CD4-positive, alpha-beta T cell (primary cell): ENCODE measurements at regions not wholly inside any gene's neighbourhood (a gene's known extent, or its start where the extent isn't known, plus 50 kb on each side); places are given as distances from the start of the nearest gene placed in this dataset.

ENCODE experiments used
- ATAC-seq: fragments of 200-7000 bp; cut with Tn5 transposase; one replicate; pipeline ENCODE4 v1.10.0; 2022; ENCODE audit warnings: mild to moderate bottlenecking; ENCODE audit not compliant: poor library complexity
- CTCF ChIA-PET: fragments of 350-600 bp; sonication (Branson Sonifier 250); formaldehyde crosslinking; loops from one replicate; lab custom pipeline; 2021; ENCODE audit warnings: antibody characterized with exemption, inconsistent platforms; lab: Charles Lee
- POLR2A ChIA-PET: fragments of 350-600 bp; sonication (Branson Sonifier 250); formaldehyde crosslinking; loops from one replicate; lab custom pipeline; 2021; ENCODE audit warnings: antibody characterized with exemption, inconsistent platforms; lab: Charles Lee
- DNase-seq, 14 experiments: peaks; one replicate each; pipeline ENCODE4 v3.0.0-alpha.2; 2013 to 2020; ENCODE audit warnings: mixed read lengths in 2 of 14
- H3K27ac ChIP-seq, 2 donors: one replicate each; pipeline versions ENCODE4 v1.5.1 to v1.7.0; 2013; ENCODE audit warnings: low read length in 2 of 2, low read depth in 1 of 2, mild to moderate bottlenecking in 1 of 2
- H3K27me3 ChIP-seq, 2 experiments: 1 replicate in 1 of 2; 2 replicates in 1 of 2; pipeline versions ENCODE4 v1.6.1 to v1.7.0; 2013; ENCODE audit warnings: low read length in 2 of 2, control low read depth in 1 of 2, mild to moderate bottlenecking in 1 of 2, moderate library complexity in 1 of 2; ENCODE audit not compliant: insufficient read depth in 2 of 2, control insufficient read depth in 1 of 2
- H3K36me3 ChIP-seq: one replicate; pipeline ENCODE4 v1.6.1; 2013; ENCODE audit warnings: low read length, control low read depth; ENCODE audit not compliant: insufficient read depth
- H3K4me1 ChIP-seq: one replicate; pipeline ENCODE4 v1.6.1; 2013; ENCODE audit warnings: low read length, control low read depth; ENCODE audit not compliant: insufficient read depth
- H3K4me3 ChIP-seq: one replicate; pipeline ENCODE4 v1.5.1; 2013; ENCODE audit warnings: mild to moderate bottlenecking, low read length, moderate library complexity
- H3K9me3 ChIP-seq, 2 experiments: 1 replicate in 1 of 2; 2 replicates in 1 of 2; pipeline versions ENCODE4 v1.6.1 to v1.7.0; 2013; ENCODE audit warnings: low read length in 2 of 2, mild to moderate bottlenecking in 2 of 2, control low read depth in 1 of 2, moderate library complexity in 1 of 2; ENCODE audit not compliant: control insufficient read depth in 1 of 2, insufficient read depth in 1 of 2
- H3K27ac Mint-ChIP-seq: one replicate; pipeline ENCODE4 v1.8.0; 2020; ENCODE audit warnings: mixed read lengths
- H3K27me3 Mint-ChIP-seq: one replicate; pipeline ENCODE4 v1.8.0; 2021; ENCODE audit warnings: mixed read lengths
- H3K36me3 Mint-ChIP-seq: one replicate; pipeline ENCODE4 v1.8.0; 2021; ENCODE audit warnings: low read depth, mixed read lengths
- H3K4me1 Mint-ChIP-seq: one replicate; pipeline ENCODE4 v1.8.0; 2021; ENCODE audit warnings: low read depth, mixed read lengths
- H3K4me3 Mint-ChIP-seq: one replicate; pipeline ENCODE4 v1.8.0; 2020; ENCODE audit warnings: mild to moderate bottlenecking, mixed read lengths
- H3K9me3 Mint-ChIP-seq: one replicate; pipeline ENCODE4 v1.8.0; 2020; ENCODE audit warnings: mixed read lengths
- intact Hi-C, 2 experiments: fragments of 100-400 bp; cut with DNase I in 1 of 2; cut with micrococcal nuclease in 1 of 2; formaldehyde crosslinking; loops; one replicate each; pipeline versions ENCODE4 v1.15.1 to v1.9.0; 2023 to 2025; cut with DNase I, micrococcal nuclease
- TF ChIP-seq, protein P1 (sequence below): fragments of 200-600 bp; IDR thresholded peaks from one replicate; pipeline ENCODE4 v1.8.0; 2022; ENCODE audit warnings: antibody characterized with exemption, mild to moderate bottlenecking

GRCh38 chr11:91170711-91171110, 947.9 kb upstream of the CHORDC1 start:
- intact Hi-C loops, result no loop called here
- ChIA-PET CTCF (no interaction called here), POLR2A (no interaction called here)
- H3K4me3 Mint-ChIP-seq, result no peak overlapping the region
- Histone ChIP-seq H3K4me1 (no peaks in the 10 kb centered on the region), H3K36me3 (no peaks in the 10 kb centered on the region), H3K27ac (no peak overlapping the region), H3K27me3 (no peaks in the 10 kb centered on the region), H3K9me3 (peaks cover 0 to 4% of the 10 kb centered on the region in 2 experiments), H3K4me3 (no peak overlapping the region)
- no peaks in the 10 kb centered on the region for H3K4me1 Mint-ChIP-seq
- TF ChIP-seq, protein P1, sequence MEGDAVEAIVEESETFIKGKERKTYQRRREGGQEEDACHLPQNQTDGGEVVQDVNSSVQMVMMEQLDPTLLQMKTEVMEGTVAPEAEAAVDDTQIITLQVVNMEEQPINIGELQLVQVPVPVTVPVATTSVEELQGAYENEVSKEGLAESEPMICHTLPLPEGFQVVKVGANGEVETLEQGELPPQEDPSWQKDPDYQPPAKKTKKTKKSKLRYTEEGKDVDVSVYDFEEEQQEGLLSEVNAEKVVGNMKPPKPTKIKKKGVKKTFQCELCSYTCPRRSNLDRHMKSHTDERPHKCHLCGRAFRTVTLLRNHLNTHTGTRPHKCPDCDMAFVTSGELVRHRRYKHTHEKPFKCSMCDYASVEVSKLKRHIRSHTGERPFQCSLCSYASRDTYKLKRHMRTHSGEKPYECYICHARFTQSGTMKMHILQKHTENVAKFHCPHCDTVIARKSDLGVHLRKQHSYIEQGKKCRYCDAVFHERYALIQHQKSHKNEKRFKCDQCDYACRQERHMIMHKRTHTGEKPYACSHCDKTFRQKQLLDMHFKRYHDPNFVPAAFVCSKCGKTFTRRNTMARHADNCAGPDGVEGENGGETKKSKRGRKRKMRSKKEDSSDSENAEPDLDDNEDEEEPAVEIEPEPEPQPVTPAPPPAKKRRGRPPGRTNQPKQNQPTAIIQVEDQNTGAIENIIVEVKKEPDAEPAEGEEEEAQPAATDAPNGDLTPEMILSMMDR, result no peak
- no peaks in the 10 kb centered on the region for H3K27me3 Mint-ChIP-seq
- H3K27ac Mint-ChIP-seq, result no peak overlapping the region
- DNase-seq (no peak), ATAC-seq (no peak)
- peaks cover 8% of the 10 kb centered on the region for H3K9me3 Mint-ChIP-seq
- H3K36me3 Mint-ChIP-seq, result no peaks in the 10 kb centered on the region

GRCh38 chr11:91164452-91164822, 941.6 kb upstream of the CHORDC1 start:
- CTCF ChIA-PET, result no interaction called here
- no peaks in the 10 kb centered on the region for H3K4me1 ChIP-seq
- DNase-seq (no peak), ATAC-seq (no peak)
- Mint-ChIP-seq H3K9me3 (peaks cover 14% of the 10 kb centered on the region), H3K27me3 (no peaks in the 10 kb centered on the region), H3K27ac (no peak overlapping the region), H3K36me3 (no peaks in the 10 kb centered on the region), H3K4me3 (no peak overlapping the region), H3K4me1 (no peaks in the 10 kb centered on the region)
- H3K36me3 ChIP-seq, result no peaks in the 10 kb centered on the region
- H3K9me3 ChIP-seq, result no peaks in the 10 kb centered on the region
- TF ChIP-seq, protein P1, result no peak
- H3K4me3 ChIP-seq, result no peak overlapping the region
- POLR2A ChIA-PET, result no interaction called here
- intact Hi-C loops, result no loop called here
- no peak overlapping the region for H3K27ac ChIP-seq
- H3K27me3 ChIP-seq, result no peaks in the 10 kb centered on the region

GRCh38 chr11:91163619-91164451, 941.0 kb upstream of the CHORDC1 start:
- ATAC-seq (no peak), DNase-seq (no peak)
- Histone ChIP-seq H3K36me3 (no peaks in the 10 kb centered on the region), H3K27ac (no peak overlapping the region), H3K9me3 (no peaks in the 10 kb centered on the region), H3K4me1 (no peaks in the 10 kb centered on the region), H3K27me3 (no peaks in the 10 kb centered on the region), H3K4me3 (no peak overlapping the region)
- Mint-ChIP-seq H3K4me1 (no peaks in the 10 kb centered on the region), H3K27me3 (no peaks in the 10 kb centered on the region), H3K9me3 (peaks cover 10% of the 10 kb centered on the region), H3K4me3 (no peak overlapping the region), H3K36me3 (no peaks in the 10 kb centered on the region), H3K27ac (no peak overlapping the region)
- POLR2A ChIA-PET, result no interaction called here
- TF ChIP-seq, protein P1, result no peak
- CTCF ChIA-PET, result no interaction called here
- intact Hi-C loops, result no loop called here
